ENCODE measurements at regions not wholly inside any gene's neighbourhood (a gene's known extent, or its start where the extent isn't known, plus 50 kb on each side); places are given as distances from the start of the nearest gene placed in this dataset.

- no peak for DNase-seq
These were observed 411.4 kb downstream of the KCTD16 start for GRCh38 chr5:144582066-144582465.

- no peak for DNase-seq
These were observed 410.4 kb downstream of the KCTD16 start for GRCh38 chr5:144581044-144581443.

- no peak for DNase-seq
These were observed 407.0 kb downstream of the KCTD16 start for GRCh38 chr5:144577676-144578075.

GRCh38 chr5:144575736-144576135 lies 405.1 kb downstream of the KCTD16 start:
- no peak for DNase-seq

GRCh38 chr5:144567421-144567780 lies 396.7 kb downstream of the KCTD16 start:
- no peak for DNase-seq

GRCh38 chr5:144566747-144567420 lies 396.2 kb downstream of the KCTD16 start:
- no peak for DNase-seq

GRCh38 chr5:144549580-144549979 lies 378.9 kb downstream of the KCTD16 start:
- DNase-seq = no peak

GRCh38 chr5:144548936-144549335 lies 378.3 kb downstream of the KCTD16 start:
- DNase-seq = no peak

- no peak for DNase-seq
These were observed 376.4 kb downstream of the KCTD16 start for GRCh38 chr5:144547098-144547499.

GRCh38 chr5:144538845-144539244 lies 368.2 kb downstream of the KCTD16 start:
- DNase-seq = no peak

Data from bone marrow (tissue), 2 donors.